ENCODE measurements at regions not wholly inside any gene's neighbourhood (a gene's known extent, or its start where the extent isn't known, plus 50 kb on each side); places are given as distances from the start of the nearest gene placed in this dataset.
"Not testable (repeated sequence)": the region's sequence is repeated elsewhere in the genome, so short reads cannot be mapped to it uniquely, and the experiment has no call there.

DNA sequence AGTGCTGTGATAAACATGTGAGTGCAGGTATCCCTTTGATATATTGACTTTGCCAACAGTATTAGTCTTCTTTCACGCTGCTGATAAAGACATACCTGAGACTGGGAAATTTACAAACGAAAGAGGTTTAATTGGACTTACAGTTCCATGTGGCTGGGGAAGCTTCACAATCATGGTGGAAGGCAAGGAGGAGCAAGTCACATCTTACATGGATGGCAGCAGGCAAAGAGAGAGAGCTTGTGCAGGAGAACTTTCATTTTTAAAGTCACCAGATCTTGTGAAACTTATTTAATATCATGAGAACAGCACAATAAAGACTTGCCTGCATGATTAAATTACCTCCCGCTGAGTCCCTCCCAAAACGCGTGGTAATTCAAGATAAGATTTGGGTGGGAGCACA lies 277.9 kb upstream of the GCFC2 start:
- not testable (repeated sequence) for TF ChIP-seq POLR2A (IDR thresholded peaks at IDR 0.05)
- TF ChIP-seq, protein P1, sequence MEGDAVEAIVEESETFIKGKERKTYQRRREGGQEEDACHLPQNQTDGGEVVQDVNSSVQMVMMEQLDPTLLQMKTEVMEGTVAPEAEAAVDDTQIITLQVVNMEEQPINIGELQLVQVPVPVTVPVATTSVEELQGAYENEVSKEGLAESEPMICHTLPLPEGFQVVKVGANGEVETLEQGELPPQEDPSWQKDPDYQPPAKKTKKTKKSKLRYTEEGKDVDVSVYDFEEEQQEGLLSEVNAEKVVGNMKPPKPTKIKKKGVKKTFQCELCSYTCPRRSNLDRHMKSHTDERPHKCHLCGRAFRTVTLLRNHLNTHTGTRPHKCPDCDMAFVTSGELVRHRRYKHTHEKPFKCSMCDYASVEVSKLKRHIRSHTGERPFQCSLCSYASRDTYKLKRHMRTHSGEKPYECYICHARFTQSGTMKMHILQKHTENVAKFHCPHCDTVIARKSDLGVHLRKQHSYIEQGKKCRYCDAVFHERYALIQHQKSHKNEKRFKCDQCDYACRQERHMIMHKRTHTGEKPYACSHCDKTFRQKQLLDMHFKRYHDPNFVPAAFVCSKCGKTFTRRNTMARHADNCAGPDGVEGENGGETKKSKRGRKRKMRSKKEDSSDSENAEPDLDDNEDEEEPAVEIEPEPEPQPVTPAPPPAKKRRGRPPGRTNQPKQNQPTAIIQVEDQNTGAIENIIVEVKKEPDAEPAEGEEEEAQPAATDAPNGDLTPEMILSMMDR (IDR thresholded peaks at IDR 0.05): not testable (repeated sequence)

All from uterus (tissue), 2 donors.